MM.1S (cell line): ENCODE measurements at regions not wholly inside any gene's neighbourhood (a gene's known extent, or its start where the extent isn't known, plus 50 kb on each side); places are given as distances from the start of the nearest gene placed in this dataset.

Experiments
- DNase-seq: peaks from one replicate; pipeline ENCODE4 v3.0.0-alpha.2; 2015
- H2AFZ ChIP-seq: fragments of 300-600 bp; sonication (generic); 2 replicates; pipeline ENCODE4 v1.6.0; 2016; ENCODE audit warnings: antibody characterized with exemption, low read length
- H3F3A ChIP-seq: fragments of 300-600 bp; sonication (generic); 2 replicates; pipeline ENCODE4 v1.6.1; 2016; ENCODE audit warnings: mild to moderate bottlenecking, antibody characterized with exemption, low read length, moderate library complexity, mixed read lengths; ENCODE audit not compliant: insufficient read depth
- H3K27ac ChIP-seq: fragments of 300-600 bp; sonication (generic); 2 replicates; pipeline ENCODE4 v1.5.1; 2016; ENCODE audit warnings: mild to moderate bottlenecking, low read length
- H3K27me3 ChIP-seq: fragments of 300-600 bp; sonication (generic); replicated peaks from 2 replicates; pipeline ENCODE4 v1.6.0; 2016; ENCODE audit warnings: low read length; ENCODE audit not compliant: insufficient read depth
- H3K36me3 ChIP-seq: fragments of 300-600 bp; sonication (generic); replicated peaks from 2 replicates; pipeline ENCODE4 v1.6.1; 2016; ENCODE audit warnings: mild to moderate bottlenecking, low read length, mixed read lengths; ENCODE audit not compliant: insufficient read depth
- H3K4me1 ChIP-seq: fragments of 300-600 bp; sonication (generic); 2 replicates; pipeline ENCODE4 v1.6.1; 2016; ENCODE audit warnings: low read length, mixed read lengths
- H3K4me2 ChIP-seq: fragments of 300-600 bp; sonication (generic); 2 replicates; pipeline ENCODE4 v1.6.0; 2016; ENCODE audit warnings: low read depth, low read length
- H3K4me3 ChIP-seq: fragments of 300-600 bp; sonication (generic); 2 replicates; pipeline ENCODE4 v1.5.1; 2016; ENCODE audit warnings: low read length, mixed read lengths
- H3K79me2 ChIP-seq: fragments of 300-600 bp; sonication (generic); 2 replicates; pipeline ENCODE4 v1.6.1; 2016; ENCODE audit warnings: mixed run types, low read length, mixed read lengths
- H3K9ac ChIP-seq: fragments of 300-600 bp; sonication (generic); 2 replicates; pipeline ENCODE4 v1.6.1; 2016; ENCODE audit warnings: low read length, mixed read lengths
- H3K9me2 ChIP-seq: fragments of 300-600 bp; sonication (generic); replicated peaks from 2 replicates; pipeline ENCODE4 v1.6.1; 2016; ENCODE audit warnings: mild to moderate bottlenecking, low read length, mixed read lengths; ENCODE audit not compliant: insufficient read depth
- H3K9me3 ChIP-seq: fragments of 300-600 bp; sonication (generic); replicated peaks from 2 replicates; pipeline ENCODE4 v1.6.1; 2016; ENCODE audit warnings: mild to moderate bottlenecking, low read length, mixed read lengths; ENCODE audit not compliant: insufficient read depth
- H4K20me1 ChIP-seq: fragments of 300-600 bp; sonication (generic); 2 replicates; pipeline ENCODE4 v1.6.1; 2016; ENCODE audit warnings: mild to moderate bottlenecking, low read length, moderate library complexity, mixed read lengths; ENCODE audit not compliant: insufficient read depth
- EZH2 ChIP-seq: fragments of 300-600 bp; sonication (generic); optimal IDR thresholded peaks from 2 replicates; pipeline ENCODE3; 2017; ENCODE audit warnings: low read depth, mild to moderate bottlenecking, antibody characterized with exemption, low read length, mixed read lengths
- EZH2phosphoT487 ChIP-seq: fragments of 300-600 bp; sonication (generic); IDR thresholded peaks from 2 replicates; pipeline ENCODE4 v1.6.1; 2018; ENCODE audit warnings: antibody characterized with exemption, low read length
- TF ChIP-seq, protein P1 (sequence below): fragments of 300-600 bp; sonication (generic); IDR thresholded peaks from 2 replicates; pipeline ENCODE4 v1.5.1; 2016; ENCODE audit warnings: antibody characterized with exemption, low read length, mixed read lengths

- Histone ChIP-seq H3K9me3 (no peaks in the 10 kb centered on the region), H3K27me3 (no peaks in the 10 kb centered on the region), H3K9me2 (no peaks in the 10 kb centered on the region), H4K20me1 (no peaks in the 10 kb centered on the region), H3K4me3 (no peak overlapping the region), H3K36me3 (no peaks in the 10 kb centered on the region), H2AFZ (no peak overlapping the region), H3K4me1 (no peaks in the 10 kb centered on the region), H3K9ac (no peak overlapping the region), H3K4me2 (no peak overlapping the region), H3K27ac (no peak overlapping the region), H3K79me2 (no peaks in the 10 kb centered on the region), H3F3A (no peaks in the 10 kb centered on the region)
- TF ChIP-seq, protein P1, sequence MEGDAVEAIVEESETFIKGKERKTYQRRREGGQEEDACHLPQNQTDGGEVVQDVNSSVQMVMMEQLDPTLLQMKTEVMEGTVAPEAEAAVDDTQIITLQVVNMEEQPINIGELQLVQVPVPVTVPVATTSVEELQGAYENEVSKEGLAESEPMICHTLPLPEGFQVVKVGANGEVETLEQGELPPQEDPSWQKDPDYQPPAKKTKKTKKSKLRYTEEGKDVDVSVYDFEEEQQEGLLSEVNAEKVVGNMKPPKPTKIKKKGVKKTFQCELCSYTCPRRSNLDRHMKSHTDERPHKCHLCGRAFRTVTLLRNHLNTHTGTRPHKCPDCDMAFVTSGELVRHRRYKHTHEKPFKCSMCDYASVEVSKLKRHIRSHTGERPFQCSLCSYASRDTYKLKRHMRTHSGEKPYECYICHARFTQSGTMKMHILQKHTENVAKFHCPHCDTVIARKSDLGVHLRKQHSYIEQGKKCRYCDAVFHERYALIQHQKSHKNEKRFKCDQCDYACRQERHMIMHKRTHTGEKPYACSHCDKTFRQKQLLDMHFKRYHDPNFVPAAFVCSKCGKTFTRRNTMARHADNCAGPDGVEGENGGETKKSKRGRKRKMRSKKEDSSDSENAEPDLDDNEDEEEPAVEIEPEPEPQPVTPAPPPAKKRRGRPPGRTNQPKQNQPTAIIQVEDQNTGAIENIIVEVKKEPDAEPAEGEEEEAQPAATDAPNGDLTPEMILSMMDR: no peak
- no peak for TF ChIP-seq EZH2phosphoT487
- no peak for TF ChIP-seq EZH2
- no peak for DNase-seq
Observed at GRCh38 chr10:124267231-124267885, 151.4 kb downstream of the OAT start.

- Histone ChIP-seq H3K79me2 (no peaks in the 10 kb centered on the region), H3K9me2 (no peaks in the 10 kb centered on the region), H3K4me3 (no peak overlapping the region), H3K27ac (no peak overlapping the region), H3K36me3 (no peaks in the 10 kb centered on the region), H3F3A (no peaks in the 10 kb centered on the region), H3K9ac (no peak overlapping the region), H4K20me1 (no peaks in the 10 kb centered on the region), H3K4me1 (no peaks in the 10 kb centered on the region), H2AFZ (no peak overlapping the region), H3K9me3 (no peaks in the 10 kb centered on the region), H3K27me3 (no peaks in the 10 kb centered on the region), H3K4me2 (no peak overlapping the region)
- no peak for DNase-seq
- TF ChIP-seq, protein P1: no peak
- no peak for TF ChIP-seq EZH2phosphoT487
- TF ChIP-seq EZH2: no peak
Observed at GRCh38 chr10:124266468-124267230, 152.1 kb downstream of the OAT start.

DNA sequence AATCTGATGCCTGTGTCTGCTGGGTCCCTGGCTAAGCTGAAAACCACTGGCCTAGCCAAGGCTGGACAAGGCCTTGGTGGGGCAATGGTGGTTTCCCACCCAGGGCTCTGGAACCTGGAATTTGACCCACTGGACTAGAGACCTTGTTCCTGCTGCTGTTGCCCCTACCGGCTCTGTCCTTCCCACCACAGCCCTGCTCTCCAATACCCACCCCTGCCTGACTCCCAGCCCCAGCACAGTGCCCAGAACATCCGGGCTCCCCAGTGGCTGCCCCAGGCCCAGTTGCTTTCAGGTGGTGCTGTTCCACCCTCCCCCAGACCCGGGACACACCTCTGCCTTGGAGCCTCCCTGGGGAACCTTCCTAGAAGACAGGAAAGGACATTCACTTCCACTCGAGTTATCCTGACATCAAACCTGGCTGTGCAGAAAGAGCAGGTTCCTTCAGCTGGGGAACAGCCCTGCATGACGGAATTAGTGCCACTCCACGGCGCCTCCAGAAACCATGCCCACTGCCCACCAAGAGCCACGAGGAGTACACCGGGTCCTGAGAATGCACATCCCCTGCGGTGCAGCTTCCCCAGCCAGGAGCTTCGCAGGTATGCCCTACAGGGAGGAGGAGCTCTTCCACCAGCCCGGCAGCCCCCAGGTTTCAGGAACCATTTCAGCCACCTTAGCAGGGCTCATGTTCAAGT, 152.8 kb downstream of the OAT start:
- Histone ChIP-seq H3K9ac (no peak overlapping the region), H3K9me2 (no peaks in the 10 kb centered on the region), H3K27ac (no peak overlapping the region), H2AFZ (no peak overlapping the region), H3K4me2 (no peak overlapping the region), H3F3A (no peaks in the 10 kb centered on the region), H3K36me3 (no peaks in the 10 kb centered on the region), H3K79me2 (no peaks in the 10 kb centered on the region), H3K27me3 (no peaks in the 10 kb centered on the region), H3K4me3 (no peak overlapping the region), H3K4me1 (no peaks in the 10 kb centered on the region), H4K20me1 (no peaks in the 10 kb centered on the region), H3K9me3 (no peaks in the 10 kb centered on the region)
- TF ChIP-seq, protein P1: no peak
- TF ChIP-seq EZH2 (no peak), EZH2phosphoT487 (no peak)
- no peak for DNase-seq
